OCI-LY7 (cell line): ENCODE measurements at regions not wholly inside any gene's neighbourhood (a gene's known extent, or its start where the extent isn't known, plus 50 kb on each side); places are given as distances from the start of the nearest gene placed in this dataset.

Experiments
- BruUV-seq: library from RNA; stranded (reverse); fragments of 400-500 nt; replicated peaks from 2 replicates; lab custom pipeline; 2021; lab: Mats Ljungman, UMichigan
- CTCF ChIA-PET: fragments of 300-600 bp; sonication (Branson Sonifier 250); formaldehyde crosslinking; loops from one replicate; lab custom pipeline; 2022; ENCODE audit warnings: antibody characterized with exemption; ENCODE audit not compliant: unreplicated experiment; lab: Charles Lee
- POLR2A ChIA-PET: fragments of 300-600 bp; sonication (Branson Sonifier 250); formaldehyde crosslinking; loops from one replicate; lab custom pipeline; 2022; ENCODE audit warnings: antibody characterized with exemption; lab: Charles Lee
- DNase-seq: peaks from one replicate; pipeline ENCODE4 v3.0.0-alpha.2; 2015; ENCODE audit warnings: low spot score
- H2AFZ ChIP-seq: fragments of 200-600 bp; sonication (generic), shearing (Covaris generic); 2 replicates; pipeline ENCODE4 v1.6.1; 2014; ENCODE audit warnings: mild to moderate bottlenecking, antibody characterized with exemption, low read length, moderate library complexity
- H3K27ac ChIP-seq: fragments of 200-600 bp; sonication (generic); 2 replicates; pipeline ENCODE4 v1.5.1; 2014; ENCODE audit warnings: mixed run types, low read depth, mild to moderate bottlenecking, moderate library complexity, low read length, inconsistent platforms; ENCODE audit not compliant: poor library complexity, severe bottlenecking
- H3K36me3 ChIP-seq: fragments of 200-600 bp; sonication (generic); 2 replicates; pipeline ENCODE4 v1.6.1; 2014; ENCODE audit warnings: mild to moderate bottlenecking, antibody characterized with exemption, low read length, moderate library complexity, mixed read lengths; ENCODE audit not compliant: insufficient read depth
- H3K4me1 ChIP-seq: fragments of 200-600 bp; sonication (generic); 2 replicates; pipeline ENCODE4 v1.5.1; 2014; ENCODE audit warnings: mild to moderate bottlenecking, low read length; ENCODE audit not compliant: insufficient read depth, poor library complexity, severe bottlenecking
- H3K4me2 ChIP-seq: fragments of 200-600 bp; sonication (generic); 2 replicates; pipeline ENCODE4 v1.6.1; 2014; ENCODE audit warnings: mild to moderate bottlenecking, low read length
- H3K4me3 ChIP-seq: fragments of 200-600 bp; sonication (generic); 2 replicates; pipeline ENCODE4 v1.5.1; 2014; ENCODE audit warnings: mild to moderate bottlenecking, low read depth, low read length; ENCODE audit not compliant: poor library complexity, severe bottlenecking
- H3K79me2 ChIP-seq: fragments of 200-600 bp; sonication (generic); 2 replicates; pipeline ENCODE4 v1.6.1; 2016; ENCODE audit warnings: low read depth, mild to moderate bottlenecking, low read length, moderate library complexity, mixed read lengths; ENCODE audit not compliant: insufficient read depth
- H3K9me2 ChIP-seq: fragments of 200-600 bp; sonication (generic); 2 replicates; pipeline ENCODE4 v1.6.1; 2016; ENCODE audit warnings: mild to moderate bottlenecking, low read length, mixed read lengths; ENCODE audit not compliant: insufficient read depth
- H3K9me3 ChIP-seq: fragments of 200-600 bp; sonication (generic); 2 replicates; pipeline ENCODE4 v1.6.1; 2014; ENCODE audit warnings: mild to moderate bottlenecking, mixed run types, low read length, mixed read lengths
- H4K20me1 ChIP-seq: fragments of 200-600 bp; sonication (generic); 2 replicates; pipeline ENCODE4 v1.6.1; 2014; ENCODE audit warnings: mild to moderate bottlenecking, antibody characterized with exemption, low read length, moderate library complexity, mixed read lengths; ENCODE audit not compliant: insufficient read depth
- EZH2phosphoT487 ChIP-seq: fragments of 200-600 bp; sonication (generic); IDR thresholded peaks from 2 replicates; pipeline ENCODE4 v1.6.1; 2018; ENCODE audit warnings: low read depth, borderline replicate concordance, mild to moderate bottlenecking, mixed run types, antibody characterized with exemption, low read length, moderate library complexity, mixed read lengths
- intact Hi-C: fragments of 100-400 bp; cut with micrococcal nuclease; formaldehyde crosslinking; loops from one replicate; pipeline ENCODE4 v1.10.0; 2022; ENCODE audit not compliant: unreplicated experiment
- TF ChIP-seq, protein P1 (sequence below): fragments of 200-600 bp; sonication (generic); conservative IDR thresholded peaks from 2 replicates; pipeline ENCODE4 v1.5.1; 2014; ENCODE audit warnings: mild to moderate bottlenecking, antibody characterized with exemption, low read length, moderate library complexity, mixed read lengths

DNA sequence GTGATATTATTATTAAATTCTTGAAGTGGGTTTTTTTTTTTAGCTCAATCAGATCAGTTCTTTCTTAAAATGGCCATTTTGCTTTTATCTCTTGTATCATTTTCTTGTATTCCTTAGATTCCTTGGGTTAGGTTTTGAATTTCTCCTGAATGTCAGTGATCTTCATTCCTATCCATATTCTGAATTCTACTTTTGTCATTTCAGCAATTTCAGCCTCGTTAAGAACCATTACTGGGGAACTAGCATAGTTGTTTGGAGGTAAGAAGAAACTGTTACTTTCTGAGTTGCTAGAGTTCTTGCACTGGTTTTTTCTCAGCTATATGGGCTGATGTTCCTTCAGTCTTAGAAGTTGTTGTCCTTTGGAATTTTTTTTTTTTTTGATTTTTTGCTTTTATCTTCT is 293.1 kb downstream of the MAP2K4 start:
- intact Hi-C loops: no loop called here
- no peak overlapping the region for H2AFZ ChIP-seq
- POLR2A ChIA-PET: no interaction called here
- no peak for DNase-seq
- H3K9me2 ChIP-seq: no peaks in the 10 kb centered on the region
- H3K4me2 ChIP-seq: no peak overlapping the region
- H3K27ac ChIP-seq: no peak overlapping the region
- no peaks in the 10 kb centered on the region for H4K20me1 ChIP-seq
- no peaks in the 10 kb centered on the region for H3K79me2 ChIP-seq
- CTCF ChIA-PET: no interaction called here
- no peaks in the 10 kb centered on the region for H3K36me3 ChIP-seq
- H3K4me1 ChIP-seq: no peaks in the 10 kb centered on the region
- no TSS peak for BruUV-seq
- no peak for TF ChIP-seq EZH2phosphoT487
- TF ChIP-seq, protein P1, sequence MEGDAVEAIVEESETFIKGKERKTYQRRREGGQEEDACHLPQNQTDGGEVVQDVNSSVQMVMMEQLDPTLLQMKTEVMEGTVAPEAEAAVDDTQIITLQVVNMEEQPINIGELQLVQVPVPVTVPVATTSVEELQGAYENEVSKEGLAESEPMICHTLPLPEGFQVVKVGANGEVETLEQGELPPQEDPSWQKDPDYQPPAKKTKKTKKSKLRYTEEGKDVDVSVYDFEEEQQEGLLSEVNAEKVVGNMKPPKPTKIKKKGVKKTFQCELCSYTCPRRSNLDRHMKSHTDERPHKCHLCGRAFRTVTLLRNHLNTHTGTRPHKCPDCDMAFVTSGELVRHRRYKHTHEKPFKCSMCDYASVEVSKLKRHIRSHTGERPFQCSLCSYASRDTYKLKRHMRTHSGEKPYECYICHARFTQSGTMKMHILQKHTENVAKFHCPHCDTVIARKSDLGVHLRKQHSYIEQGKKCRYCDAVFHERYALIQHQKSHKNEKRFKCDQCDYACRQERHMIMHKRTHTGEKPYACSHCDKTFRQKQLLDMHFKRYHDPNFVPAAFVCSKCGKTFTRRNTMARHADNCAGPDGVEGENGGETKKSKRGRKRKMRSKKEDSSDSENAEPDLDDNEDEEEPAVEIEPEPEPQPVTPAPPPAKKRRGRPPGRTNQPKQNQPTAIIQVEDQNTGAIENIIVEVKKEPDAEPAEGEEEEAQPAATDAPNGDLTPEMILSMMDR: no peak
- H3K4me3 ChIP-seq: no peak overlapping the region
- H3K9me3 ChIP-seq: no peaks in the 10 kb centered on the region

DNA sequence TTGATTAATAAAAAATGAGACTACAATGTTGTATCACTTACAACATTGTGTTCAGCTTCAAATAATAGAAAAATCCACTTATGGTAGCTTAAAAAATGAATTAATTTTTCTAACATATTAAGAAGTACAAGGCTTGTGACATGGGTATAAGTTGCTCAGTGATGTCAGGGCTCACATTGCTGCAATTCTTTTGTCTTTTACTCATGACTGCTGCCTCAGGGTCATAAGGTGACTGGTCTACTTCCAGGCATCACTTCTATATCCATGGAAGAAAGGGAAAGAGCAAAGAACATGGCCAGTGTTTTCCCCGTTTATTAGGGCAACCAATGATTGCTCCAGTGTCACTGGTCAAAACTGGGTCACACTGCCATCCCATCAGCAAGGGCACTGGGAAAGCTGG is 295.3 kb downstream of the MAP2K4 start:
- H3K79me2 ChIP-seq: no peaks in the 10 kb centered on the region
- no peaks in the 10 kb centered on the region for H3K9me2 ChIP-seq
- H2AFZ ChIP-seq: no peak overlapping the region
- ChIA-PET CTCF (no interaction called here), POLR2A (interaction anchor here (0.6 kb wide), 1 partner anchor 20 kb away, joined by 6 read pairs; no protein-coding TSS in a partner anchor)
- no peak overlapping the region for H3K4me3 ChIP-seq
- intact Hi-C loops: no loop called here
- no peaks in the 10 kb centered on the region for H3K4me1 ChIP-seq
- TF ChIP-seq, protein P1: no peak
- TF ChIP-seq EZH2phosphoT487: no peak
- no peak overlapping the region for H3K4me2 ChIP-seq
- no peak for DNase-seq
- no peaks in the 10 kb centered on the region for H3K36me3 ChIP-seq
- H4K20me1 ChIP-seq: no peaks in the 10 kb centered on the region
- BruUV-seq: no TSS peak
- H3K27ac ChIP-seq: no peak overlapping the region
- H3K9me3 ChIP-seq: no peaks in the 10 kb centered on the region

DNA sequence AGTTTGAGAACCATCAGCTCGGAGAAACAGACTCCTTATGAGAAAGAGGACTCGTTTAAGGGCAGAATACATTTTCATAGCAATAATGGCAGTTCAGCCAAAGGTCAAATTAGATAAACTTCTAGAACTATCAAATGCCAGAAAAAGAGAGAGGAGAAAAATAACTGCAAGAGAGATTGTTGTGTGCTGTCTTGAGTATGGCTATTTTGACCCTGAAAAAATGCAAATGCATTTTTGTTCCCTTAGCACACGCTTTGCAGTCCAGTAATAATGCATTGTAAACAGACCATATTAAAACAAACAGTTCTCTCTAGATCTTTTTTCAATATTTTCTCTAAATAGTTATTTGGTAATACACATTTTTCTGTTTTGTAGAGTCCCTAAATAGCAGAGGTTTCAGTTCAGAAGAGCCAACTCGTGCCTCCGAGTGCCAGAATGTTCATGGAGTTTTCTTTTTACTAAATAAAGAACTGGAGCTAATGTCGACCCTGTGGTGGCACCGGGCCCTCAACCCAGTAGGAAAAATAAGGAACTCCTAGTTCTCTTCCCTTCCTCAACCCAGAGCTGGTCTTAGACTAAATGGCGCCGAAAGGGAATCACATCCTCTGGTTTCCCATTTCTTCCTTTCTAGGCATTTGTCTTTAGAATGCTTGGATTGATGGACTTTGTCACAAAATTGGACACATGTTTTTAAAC is 298.0 kb downstream of the MAP2K4 start:
- POLR2A ChIA-PET: no interaction called here
- Histone ChIP-seq H3K79me2 (no peaks in the 10 kb centered on the region), H4K20me1 (no peaks in the 10 kb centered on the region), H3K4me1 (no peaks in the 10 kb centered on the region), H3K9me2 (no peaks in the 10 kb centered on the region), H3K9me3 (no peaks in the 10 kb centered on the region), H3K27ac (no peak overlapping the region), H2AFZ (no peak overlapping the region), H3K4me3 (no peak overlapping the region), H3K4me2 (no peak overlapping the region), H3K36me3 (no peaks in the 10 kb centered on the region)
- intact Hi-C loops: no loop called here
- CTCF ChIA-PET: no interaction called here
- TF ChIP-seq, protein P1: no peak
- no peak for TF ChIP-seq EZH2phosphoT487
- BruUV-seq: no TSS peak
- no peak for DNase-seq
